ENCODE measurements at regions not wholly inside any gene's neighbourhood (a gene's known extent, or its start where the extent isn't known, plus 50 kb on each side); places are given as distances from the start of the nearest gene placed in this dataset.

- Histone ChIP-seq H3K36me3 (ENCODE audit: insufficient read depth) (no peaks in the 10 kb centered on the region), H3K27ac (ENCODE audit: low read depth) (no peak overlapping the region), H3F3A (replicated peaks; ENCODE audit: low read depth) (no peaks in the 10 kb centered on the region), H3K4me1 (ENCODE audit: insufficient read depth) (no peaks in the 10 kb centered on the region), H3K79me2 (replicated peaks; ENCODE audit: insufficient read depth) (no peaks in the 10 kb centered on the region), H3K4me2 (no peak overlapping the region), H4K20me1 (replicated peaks; ENCODE audit: insufficient read depth) (no peaks in the 10 kb centered on the region), H3K9me2 (ENCODE audit: insufficient read depth) (0 out of 2 replicates have a peak, but pooled peaks cover 2% of the 10 kb centered on the region), H3K27me3 (ENCODE audit: insufficient read depth) (no peaks in the 10 kb centered on the region), H3K4me3 (no peak overlapping the region), H2AFZ (0 out of 2 replicates have a peak overlapping the region, but pooled peaks have one; percentile 16)
- H3K9me3 Mint-ChIP-seq, result peaks cover 10% of the 10 kb centered on the region; the same call in 2 of the 3 replicates
- H3K27me3 Mint-ChIP-seq (ENCODE audit: insufficient read depth, low read depth, poor library complexity), result peaks cover 3% of the 10 kb centered on the region
- H3K36me3 Mint-ChIP-seq (ENCODE audit: low read depth), result no peaks in the 10 kb centered on the region; the same call in 2 of the 3 replicates
- peaks cover 6% of the 10 kb centered on the region; the same call in 1 of the 3 replicates for H3K4me1 Mint-ChIP-seq
- H3K27ac Mint-ChIP-seq, result no peak overlapping the region
- TF ChIP-seq POLR2AphosphoS5 (IDR thresholded peaks at IDR 0.05; ENCODE audit: low read depth) (no peak), ZNF114 (CRISPR knock-in tag; IDR thresholded peaks at IDR 0.05) (no peak), JUNB (IDR thresholded peaks at IDR 0.05; ENCODE audit: unreplicated experiment) (no peak), ZNF331 (CRISPR knock-in tag; IDR thresholded peaks at IDR 0.05; ENCODE audit: low read depth) (no peak), EZH2phosphoT487 (IDR thresholded peaks at IDR 0.05; ENCODE audit: unreplicated experiment) (no peak), NANOG (IDR thresholded peaks at IDR 0.05; ENCODE audit: borderline replicate concordance) (no peak), ETS1 (IDR thresholded peaks at IDR 0.05) (no peak), CREB1 (CRISPR knock-in tag; IDR thresholded peaks at IDR 0.05; ENCODE audit: low read depth) (no peak), STAT1 (IDR thresholded peaks at IDR 0.05; ENCODE audit: unreplicated experiment) (no peak), EZH2 (IDR thresholded peaks at IDR 0.05; ENCODE audit: low read depth, unreplicated experiment) (no peak), REST (IDR thresholded peaks at IDR 0.05; ENCODE audit: unreplicated experiment) (no peak), ZNF462 (CRISPR knock-in tag; IDR thresholded peaks at IDR 0.05) (no peak), CTCF (conservative IDR thresholded peaks at IDR 0.05; ENCODE audit: low read depth in 2 of 2) (no peak)
- H3K4me3 Mint-ChIP-seq, result no peak overlapping the region
- ATAC-seq (no peak), DNase-seq (ENCODE audit: low spot score) (no peak)
Measured at GRCh38 chr13:100734194-100734720, 59.7 kb upstream of the TMTC4 start.

Data from GM23338 (cell line).